Peyer's patch (tissue), 4 donors: ENCODE measurements at regions not wholly inside any gene's neighbourhood (a gene's known extent, or its start where the extent isn't known, plus 50 kb on each side); places are given as distances from the start of the nearest gene placed in this dataset.

ENCODE experiments used
- DNase-seq, 3 donors: peaks; one replicate each; pipeline ENCODE4 v3.0.0-alpha.2; 2017 to 2019
- H3K27ac ChIP-seq, 4 donors: fragments of 200-600 bp; sonication (generic); one replicate each; pipeline ENCODE4 v1.5.1; 2016 to 2019
- H3K27me3 ChIP-seq, 2 donors: fragments of 200-600 bp; sonication (generic); one replicate each; pipeline ENCODE4 v1.5.1; 2019
- H3K36me3 ChIP-seq, 3 donors: fragments of 200-600 bp; sonication (generic); one replicate each; pipeline ENCODE4 v1.5.1; 2016 to 2019
- H3K4me1 ChIP-seq, 4 donors: fragments of 200-600 bp; sonication (generic); one replicate each; pipeline ENCODE4 v1.5.1; 2016 to 2019
- H3K4me3 ChIP-seq, 4 donors: fragments of 200-600 bp; sonication (generic); 1 replicate in 3 of 4; 2 replicates in 1 of 4; pipeline ENCODE4 v1.5.1; 2016 to 2019; ENCODE audit warnings: mild to moderate bottlenecking in 1 of 4
- H3K9me3 ChIP-seq, 4 donors: fragments of 200-600 bp; sonication (generic); one replicate each; pipeline ENCODE4 v1.5.1; 2016 to 2019; ENCODE audit warnings: mild to moderate bottlenecking in 1 of 4
- POLR2A ChIP-seq, 2 donors: fragments of 450-650 bp; IDR thresholded peaks; one replicate each; pipeline ENCODE4 v1.5.1; 2017; ENCODE audit warnings: antibody characterized with exemption in 2 of 2, mild to moderate bottlenecking in 2 of 2, moderate library complexity in 2 of 2
- TF ChIP-seq, protein P1 (sequence below), 6 experiments: fragments of 450-650 bp in 4 of 6; fragments of 200-600 bp in 2 of 6; sonication (generic) in 1 of 6; IDR thresholded peaks; one replicate each; pipeline ENCODE4 v1.5.1; 2017 to 2019; ENCODE audit warnings: antibody characterized with exemption in 6 of 6, mild to moderate bottlenecking in 3 of 6, moderate library complexity in 1 of 6

DNA sequence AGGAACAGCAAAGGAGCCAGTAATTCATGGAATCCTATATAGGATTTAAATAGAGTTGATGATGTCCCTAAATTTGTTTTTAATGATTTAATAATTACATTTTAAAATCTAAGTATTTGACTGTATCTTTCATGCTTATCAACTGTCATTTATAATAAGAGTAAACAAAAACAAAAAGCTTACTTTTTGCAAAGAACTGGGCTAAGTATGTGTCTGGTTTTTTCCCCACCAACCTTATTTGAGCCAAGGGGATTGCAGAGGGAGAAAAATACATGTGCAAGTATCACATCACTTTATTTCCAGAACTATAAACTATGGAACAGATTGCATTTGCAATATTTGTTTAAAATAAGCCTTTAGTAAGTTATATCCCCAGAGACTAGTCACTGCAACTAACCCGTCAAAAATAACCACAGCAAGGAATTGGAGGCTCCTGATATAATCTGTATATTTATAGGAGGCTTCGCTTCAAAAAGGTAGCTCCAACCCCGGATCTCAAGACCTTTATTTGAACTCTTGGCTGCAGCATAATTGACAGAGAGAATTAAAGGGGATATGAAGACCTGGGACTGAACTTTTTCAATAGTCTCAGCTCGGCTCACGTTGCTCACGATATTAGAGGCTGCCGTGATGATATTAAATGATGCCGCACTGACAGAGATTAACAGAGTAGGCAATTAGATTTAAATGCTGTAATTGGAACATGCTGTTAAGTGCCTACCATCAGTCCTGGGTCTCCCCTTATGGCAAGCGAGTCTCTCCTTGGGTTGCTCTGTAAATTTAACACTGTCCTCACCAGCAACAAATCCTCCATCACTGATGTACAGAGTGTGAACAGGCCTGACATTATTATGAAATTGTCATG is 329.1 kb upstream of the NFIA start:
- H3K4me1 ChIP-seq = no peaks in the 10 kb centered on the region
- no peak overlapping the region for H3K27ac ChIP-seq
- H3K36me3 ChIP-seq = no peaks in the 10 kb centered on the region
- H3K9me3 ChIP-seq = no peaks in the 10 kb centered on the region
- no peak for DNase-seq
- H3K27me3 ChIP-seq = no peaks in the 10 kb centered on the region
- no peak overlapping the region for H3K4me3 ChIP-seq
- no peak for TF ChIP-seq POLR2A (IDR thresholded peaks at IDR 0.05)
- TF ChIP-seq, protein P1, sequence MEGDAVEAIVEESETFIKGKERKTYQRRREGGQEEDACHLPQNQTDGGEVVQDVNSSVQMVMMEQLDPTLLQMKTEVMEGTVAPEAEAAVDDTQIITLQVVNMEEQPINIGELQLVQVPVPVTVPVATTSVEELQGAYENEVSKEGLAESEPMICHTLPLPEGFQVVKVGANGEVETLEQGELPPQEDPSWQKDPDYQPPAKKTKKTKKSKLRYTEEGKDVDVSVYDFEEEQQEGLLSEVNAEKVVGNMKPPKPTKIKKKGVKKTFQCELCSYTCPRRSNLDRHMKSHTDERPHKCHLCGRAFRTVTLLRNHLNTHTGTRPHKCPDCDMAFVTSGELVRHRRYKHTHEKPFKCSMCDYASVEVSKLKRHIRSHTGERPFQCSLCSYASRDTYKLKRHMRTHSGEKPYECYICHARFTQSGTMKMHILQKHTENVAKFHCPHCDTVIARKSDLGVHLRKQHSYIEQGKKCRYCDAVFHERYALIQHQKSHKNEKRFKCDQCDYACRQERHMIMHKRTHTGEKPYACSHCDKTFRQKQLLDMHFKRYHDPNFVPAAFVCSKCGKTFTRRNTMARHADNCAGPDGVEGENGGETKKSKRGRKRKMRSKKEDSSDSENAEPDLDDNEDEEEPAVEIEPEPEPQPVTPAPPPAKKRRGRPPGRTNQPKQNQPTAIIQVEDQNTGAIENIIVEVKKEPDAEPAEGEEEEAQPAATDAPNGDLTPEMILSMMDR (IDR thresholded peaks at IDR 0.05) = no peak

DNA sequence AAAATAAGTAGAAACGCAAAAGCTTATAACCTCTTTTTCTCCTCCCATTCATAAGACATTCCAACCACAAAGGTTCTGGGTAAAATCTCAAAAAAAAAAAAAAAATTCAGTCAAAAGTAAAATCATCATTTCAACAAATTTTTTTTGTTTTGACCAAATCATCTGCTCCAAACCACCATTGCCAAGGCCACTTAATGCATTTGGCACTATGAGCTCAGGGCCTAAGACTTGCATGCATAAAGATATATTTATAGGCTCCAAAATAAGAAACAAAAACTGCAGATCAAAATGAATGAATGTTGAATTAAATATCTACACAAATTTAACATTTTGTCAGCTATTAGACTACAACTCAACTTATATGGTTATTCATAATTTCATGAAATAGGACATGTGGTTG is 331.1 kb upstream of the NFIA start:
- H3K27ac ChIP-seq = no peak overlapping the region
- TF ChIP-seq, protein P1 (IDR thresholded peaks at IDR 0.05) = no peak
- TF ChIP-seq POLR2A (IDR thresholded peaks at IDR 0.05) = no peak
- H3K4me1 ChIP-seq = no peaks in the 10 kb centered on the region
- H3K4me3 ChIP-seq = no peak overlapping the region
- no peaks in the 10 kb centered on the region for H3K9me3 ChIP-seq
- no peaks in the 10 kb centered on the region for H3K36me3 ChIP-seq
- DNase-seq = no peak
- H3K27me3 ChIP-seq = no peaks in the 10 kb centered on the region

DNA sequence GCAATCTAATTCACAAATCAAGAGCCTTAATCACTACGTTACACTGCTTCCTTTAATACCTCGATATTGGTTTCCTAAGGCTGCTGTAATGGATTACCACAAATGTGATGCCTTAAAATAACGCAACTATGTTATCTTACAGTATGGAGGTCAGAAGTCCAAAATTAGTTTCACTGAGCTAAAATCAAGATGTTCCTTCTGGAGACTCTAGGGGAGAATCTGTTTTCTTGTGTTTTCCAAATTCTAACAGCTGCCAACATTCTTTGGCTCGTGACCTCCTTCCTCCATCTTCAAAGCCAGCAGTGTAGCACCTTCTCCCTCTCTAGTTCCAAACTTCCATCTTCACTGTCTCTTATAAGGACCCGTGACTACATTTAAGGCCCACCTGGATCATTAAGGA is 335.0 kb upstream of the NFIA start:
- Histone ChIP-seq H3K9me3 (no peaks in the 10 kb centered on the region), H3K4me1 (no peaks in the 10 kb centered on the region), H3K36me3 (no peaks in the 10 kb centered on the region), H3K4me3 (no peak overlapping the region), H3K27me3 (no peaks in the 10 kb centered on the region), H3K27ac (no peak overlapping the region)
- no peak for DNase-seq
- TF ChIP-seq, protein P1 (IDR thresholded peaks at IDR 0.05) = no peak
- no peak for TF ChIP-seq POLR2A (IDR thresholded peaks at IDR 0.05)

DNA sequence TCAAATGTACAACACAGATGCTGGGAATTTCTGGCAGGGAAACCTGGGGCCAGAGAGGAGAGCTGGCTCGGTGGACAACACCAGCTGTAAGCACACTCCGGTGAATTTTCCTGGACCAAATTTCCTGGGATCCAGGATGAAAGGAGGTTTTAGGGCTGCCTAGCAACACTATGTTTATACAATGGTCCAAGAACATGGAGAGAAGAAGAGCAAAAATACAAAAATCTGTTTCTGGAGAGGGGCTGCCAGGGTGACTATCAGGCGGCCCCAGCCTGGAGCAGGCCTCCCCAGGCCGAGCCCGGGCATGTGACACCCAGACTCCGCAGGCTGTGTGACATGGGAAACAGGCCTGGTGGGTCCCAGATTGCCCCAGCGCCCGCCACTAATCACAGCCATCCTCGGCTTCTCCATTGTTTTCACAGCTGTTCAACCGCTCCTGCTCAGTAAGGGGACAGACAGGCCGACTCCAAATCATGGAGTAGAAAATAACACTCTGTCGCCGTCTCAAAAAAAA is 336.0 kb upstream of the NFIA start:
- no peak overlapping the region for H3K4me3 ChIP-seq
- H3K27me3 ChIP-seq = no peaks in the 10 kb centered on the region
- H3K9me3 ChIP-seq = no peaks in the 10 kb centered on the region
- TF ChIP-seq, protein P1 (IDR thresholded peaks at IDR 0.05) = no peak
- TF ChIP-seq POLR2A (IDR thresholded peaks at IDR 0.05) = no peak
- H3K36me3 ChIP-seq = no peaks in the 10 kb centered on the region
- DNase-seq = no peak
- no peak overlapping the region for H3K27ac ChIP-seq
- no peaks in the 10 kb centered on the region for H3K4me1 ChIP-seq

DNA sequence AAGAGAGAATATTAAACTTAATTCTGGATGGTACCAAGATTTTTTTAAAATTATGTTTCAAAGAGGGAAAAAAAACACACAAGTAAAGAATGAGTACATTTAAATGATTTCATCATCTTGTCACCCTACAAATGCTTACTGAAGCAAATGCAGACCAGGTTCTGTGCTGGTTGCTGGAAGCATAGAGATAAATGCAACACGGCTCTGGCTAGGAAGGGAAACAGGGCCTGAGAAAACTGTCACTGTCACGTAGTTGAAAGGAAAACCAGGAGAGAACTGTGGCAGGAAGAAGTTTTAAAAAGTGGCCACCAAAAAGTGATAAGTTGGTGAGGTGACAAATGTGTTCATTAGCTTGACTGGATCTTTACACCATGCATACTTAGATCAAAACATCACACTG is 336.9 kb upstream of the NFIA start:
- no peaks in the 10 kb centered on the region for H3K4me1 ChIP-seq
- DNase-seq = no peak
- no peaks in the 10 kb centered on the region for H3K27me3 ChIP-seq
- no peak overlapping the region for H3K4me3 ChIP-seq
- no peaks in the 10 kb centered on the region for H3K36me3 ChIP-seq
- H3K27ac ChIP-seq = no peak overlapping the region
- no peak for TF ChIP-seq POLR2A (IDR thresholded peaks at IDR 0.05)
- TF ChIP-seq, protein P1 (IDR thresholded peaks at IDR 0.05) = no peak
- H3K9me3 ChIP-seq = no peaks in the 10 kb centered on the region
